ENCODE measurements at regions not wholly inside any gene's neighbourhood (a gene's known extent, or its start where the extent isn't known, plus 50 kb on each side); places are given as distances from the start of the nearest gene placed in this dataset.
A peak's percentile ranks its signal among the peaks of the same experiment; 100 is the strongest.

DNA sequence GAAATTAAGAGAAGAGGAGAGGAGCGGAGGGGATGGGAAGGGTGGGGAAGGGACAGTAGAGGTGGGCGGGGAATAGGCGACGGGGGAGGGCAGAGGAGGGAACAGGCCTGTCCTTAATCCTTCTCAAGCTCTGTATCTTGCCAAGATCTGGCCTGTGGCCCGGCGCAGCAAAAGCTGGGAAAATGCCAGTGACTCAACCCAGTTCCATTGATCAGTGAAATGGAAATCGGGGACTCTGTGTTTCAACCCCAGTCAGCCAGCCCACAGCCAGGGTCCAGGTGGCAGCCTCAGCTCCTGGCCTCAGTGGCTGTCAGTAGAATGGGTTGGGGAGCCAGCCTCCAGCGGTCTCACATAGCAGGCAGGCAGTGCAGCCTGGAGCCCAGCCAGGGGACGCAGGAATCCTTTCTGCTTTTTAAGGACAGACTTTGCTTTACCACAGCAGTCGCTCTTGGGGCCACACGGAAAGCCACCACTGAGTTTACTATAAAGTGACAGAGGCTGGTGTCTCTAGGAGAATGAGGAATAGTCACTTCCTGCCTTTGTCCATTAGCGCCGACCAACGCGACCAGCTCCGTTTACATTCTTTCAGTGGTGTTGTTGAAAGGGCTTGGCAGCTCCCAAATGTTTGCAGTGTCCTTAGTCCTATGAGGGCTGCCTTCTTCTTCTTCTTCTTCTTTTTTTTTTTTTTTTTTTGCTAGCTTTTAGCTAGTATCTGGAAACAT is 128.0 kb downstream of the RIN2 start:
- peaks cover 77% of the 10 kb centered on the region for H3K4me1 ChIP-seq (ENCODE audit: insufficient read depth, low read length)
- no peaks in the 10 kb centered on the region for H3K79me2 ChIP-seq (ENCODE audit: insufficient read depth, low read length)
- in situ Hi-C loops (cut with HindIII; ENCODE audit: extremely low pct_ligation_motif_present, low pct_unique_long_range_greater_than_20kb) (no loop called here), intact Hi-C loops (cut with micrococcal nuclease; ENCODE audit: unreplicated experiment) (loop anchor here (1.0 to 5.0 kb wide), 5 partner anchors 78 to 197 kb away; no protein-coding TSS in a partner anchor)
- 7% methylated on average over 16 of the region's 16 CpGs for WGBS (ENCODE audit: low lambda C conversion rate)
- no peaks in the 10 kb centered on the region for H3K36me3 ChIP-seq (replicated peaks in 1 of 2; ENCODE audit: control insufficient read depth in 1 of 2, insufficient read depth in 2 of 2, low read length in 2 of 2)
- peaks cover 0 to 17% of the 10 kb centered on the region in 2 experiments; a peak in 2 of 5 replicates for H3K27me3 ChIP-seq (ENCODE audit: control insufficient read depth in 1 of 2, insufficient read depth in 2 of 2, low read length in 2 of 2)
- no peaks in the 10 kb centered on the region for H4K20me1 ChIP-seq (ENCODE audit: insufficient read depth, low read length)
- ChIA-PET POLR2A (interaction anchor here (0.7 to 3.6 kb wide), 4 partner anchors 16 to 538 kb away, joined by 3 to 20 read pairs (median 4); partner anchors contain the start of gene RIN2), CTCF (ENCODE audit: low intra/inter-chr PET ratio, low total read pairs) (no interaction called here)
- H3K27ac ChIP-seq (ENCODE audit: extremely low read length, insufficient read depth, low read length) = peak overlapping the region; percentile 32
- DNase-seq (ENCODE audit: low spot score) = peak; percentile 73
- H3K4me2 ChIP-seq (ENCODE audit: low read depth, low read length) = peak overlapping the region; percentile 85
- peak overlapping the region; percentile 18 for H2AFZ ChIP-seq (ENCODE audit: low read length)
- FAIRE-seq = no peak
- H3K9me3 ChIP-seq (ENCODE audit: low read length) = no peaks in the 10 kb centered on the region
- peak; percentile 48 for ATAC-seq
- BruUV-seq (replicated peaks) = no TSS peak
- peak overlapping the region; percentile 46; the same call in 1 of the 2 replicates for H3K9ac ChIP-seq (ENCODE audit: insufficient read depth, low read depth, low read length)
- peak overlapping the region; percentile 37 to 72 (median 46) for H3K4me3 ChIP-seq (replicated peaks in 1 of 3; ENCODE audit: insufficient read depth in 1 of 3, low read depth in 2 of 3, low read length in 3 of 3)
- TF ChIP-seq RXRB (CRISPR knock-in tag; IDR thresholded peaks at IDR 0.05; ENCODE audit: borderline replicate concordance) = peak; percentile 38; the same call in 1 of the 2 replicates
- peak; percentile 42; the same call in 1 of the 3 replicates for TF ChIP-seq MXI1 (IDR thresholded peaks at IDR 0.05; ENCODE audit: borderline replicate concordance, low read depth, low read length)
- TF ChIP-seq ZNF274 (CRISPR knock-in tag; IDR thresholded peaks at IDR 0.05) = peak; percentile 56; the same call in 1 of the 2 replicates
- TF ChIP-seq SMYD3 (CRISPR knock-in tag; IDR thresholded peaks at IDR 0.05) = 0 out of 2 replicates have a peak, but pooled peaks have one; percentile 36
- no peak for TF ChIP-seq MAF1 (CRISPR knock-in tag; IDR thresholded peaks at IDR 0.05; ENCODE audit: borderline replicate concordance)
- TF ChIP-seq MXD3 (CRISPR knock-in tag; IDR thresholded peaks at IDR 0.05) = peak; percentile 38; the same call in 1 of the 2 replicates
- TF ChIP-seq ZFY (CRISPR knock-in tag; IDR thresholded peaks at IDR 0.05) = no peak
- TF ChIP-seq EP300 (IDR thresholded peaks at IDR 0.05; ENCODE audit: low read depth in 2 of 2, low read length in 2 of 2) = no peak; a peak in 1 of 4 replicates
- TF ChIP-seq EP300 (CRISPR knock-in tag; IDR thresholded peaks at IDR 0.05; ENCODE audit: borderline replicate concordance) = 0 out of 2 replicates have a peak, but pooled peaks have one; percentile 20
- TF ChIP-seq GABPA (IDR thresholded peaks at IDR 0.05; ENCODE audit: low read depth, low read length) = no peak
- peak; percentile 43; the same call in 1 of the 2 replicates for TF ChIP-seq GABPA (CRISPR knock-in tag; IDR thresholded peaks at IDR 0.05; ENCODE audit: low read depth)
- no peak for TF ChIP-seq ZNF724P (CRISPR knock-in tag; IDR thresholded peaks at IDR 0.05; ENCODE audit: borderline replicate concordance)
- no peak for TF ChIP-seq TIGD3 (CRISPR knock-in tag; IDR thresholded peaks at IDR 0.05; ENCODE audit: borderline replicate concordance)
- TF ChIP-seq ETV5 (CRISPR knock-in tag; IDR thresholded peaks at IDR 0.05; ENCODE audit: borderline replicate concordance) = peak; percentile 48; the same call in 1 of the 2 replicates
- TF ChIP-seq, protein P1, sequence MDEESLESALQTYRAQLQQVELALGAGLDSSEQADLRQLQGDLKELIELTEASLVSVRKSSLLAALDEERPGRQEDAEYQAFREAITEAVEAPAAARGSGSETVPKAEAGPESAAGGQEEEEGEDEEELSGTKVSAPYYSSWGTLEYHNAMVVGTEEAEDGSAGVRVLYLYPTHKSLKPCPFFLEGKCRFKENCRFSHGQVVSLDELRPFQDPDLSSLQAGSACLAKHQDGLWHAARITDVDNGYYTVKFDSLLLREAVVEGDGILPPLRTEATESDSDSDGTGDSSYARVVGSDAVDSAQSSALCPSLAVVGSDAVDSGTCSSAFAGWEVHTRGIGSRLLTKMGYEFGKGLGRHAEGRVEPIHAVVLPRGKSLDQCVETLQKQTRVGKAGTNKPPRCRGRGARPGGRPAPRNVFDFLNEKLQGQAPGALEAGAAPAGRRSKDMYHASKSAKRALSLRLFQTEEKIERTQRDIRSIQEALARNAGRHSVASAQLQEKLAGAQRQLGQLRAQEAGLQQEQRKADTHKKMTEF (CRISPR knock-in tag; IDR thresholded peaks at IDR 0.05) = peak; percentile 51
- TF ChIP-seq CCDC6 (CRISPR knock-in tag; IDR thresholded peaks at IDR 0.05) = no peak
- peak; percentile 98 for TF ChIP-seq ZMYM3 (CRISPR knock-in tag; IDR thresholded peaks at IDR 0.05)
- TF ChIP-seq FOSL1 (CRISPR knock-in tag; IDR thresholded peaks at IDR 0.05; ENCODE audit: borderline replicate concordance) = no peak
- TF ChIP-seq ZNF143 (CRISPR knock-in tag; IDR thresholded peaks at IDR 0.05) = no peak
- TF ChIP-seq AKAP8 (CRISPR knock-in tag; IDR thresholded peaks at IDR 0.05) = no peak
- TF ChIP-seq NCOA5 (CRISPR knock-in tag; IDR thresholded peaks at IDR 0.05) = no peak
- peak; percentile 87 for TF ChIP-seq TEAD3 (CRISPR knock-in tag; optimal IDR thresholded peaks at IDR 0.05; ENCODE audit: borderline replicate concordance)
- no peak for TF ChIP-seq ZBTB1 (CRISPR knock-in tag; IDR thresholded peaks at IDR 0.05; ENCODE audit: borderline replicate concordance)

All from HepG2 (cell line).